ENCODE measurements at regions not wholly inside any gene's neighbourhood (a gene's known extent, or its start where the extent isn't known, plus 50 kb on each side); places are given as distances from the start of the nearest gene placed in this dataset.

GRCh38 chr15:47965297-47965696 lies 155.5 kb upstream of the SLC24A5 start:
- ATAC-seq (no peak), DNase-seq (no peak)
- H3K4me3 ChIP-seq: no peak overlapping the region
- no peaks in the 10 kb centered on the region for H3K36me3 ChIP-seq
- TF ChIP-seq CTCF (IDR thresholded peaks at IDR 0.05): no peak
- intact Hi-C loops (cut with DNase I): no loop called here
- no peak overlapping the region for H3K27ac ChIP-seq
- H3K27me3 ChIP-seq: no peaks in the 10 kb centered on the region
- no peaks in the 10 kb centered on the region for H3K4me1 ChIP-seq
- H3K9me3 ChIP-seq: no peaks in the 10 kb centered on the region

DNA sequence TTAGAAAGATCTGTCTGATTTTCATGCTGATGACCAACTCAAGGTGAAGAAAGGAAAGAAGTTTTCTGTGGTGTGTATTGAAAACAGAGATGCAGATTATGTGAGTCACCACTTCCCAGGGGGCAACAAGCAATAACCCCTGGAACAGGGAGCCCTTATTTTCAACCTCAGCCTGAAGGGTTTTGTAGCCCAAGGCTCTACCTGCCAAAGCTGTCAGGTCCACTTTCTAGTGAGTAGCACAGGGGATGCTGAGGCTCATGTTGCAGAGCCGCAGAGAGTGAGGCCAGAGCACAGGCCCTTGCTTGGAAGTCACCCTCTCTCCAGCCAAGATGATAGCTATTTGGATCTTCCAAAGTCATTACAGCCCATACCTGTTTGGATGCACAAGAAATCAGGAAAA lies 152.2 kb upstream of the SLC24A5 start:
- H3K4me1 ChIP-seq: no peaks in the 10 kb centered on the region
- H3K36me3 ChIP-seq: no peaks in the 10 kb centered on the region
- H3K27ac ChIP-seq: no peak overlapping the region
- no peak for TF ChIP-seq CTCF (IDR thresholded peaks at IDR 0.05)
- no peak for DNase-seq
- no peaks in the 10 kb centered on the region for H3K9me3 ChIP-seq
- intact Hi-C loops (cut with DNase I): no loop called here
- no peaks in the 10 kb centered on the region for H3K27me3 ChIP-seq
- ATAC-seq: no peak
- no peak overlapping the region for H3K4me3 ChIP-seq

- Histone ChIP-seq H3K4me1 (no peaks in the 10 kb centered on the region), H3K9me3 (no peaks in the 10 kb centered on the region), H3K27ac (no peak overlapping the region), H3K27me3 (no peaks in the 10 kb centered on the region), H3K4me3 (no peak overlapping the region), H3K36me3 (no peaks in the 10 kb centered on the region)
- DNase-seq: no peak
- ATAC-seq: no peak
- intact Hi-C loops (cut with DNase I): no loop called here
- no peak for TF ChIP-seq CTCF (IDR thresholded peaks at IDR 0.05)
These were observed 149.2 kb upstream of the SLC24A5 start for GRCh38 chr15:47971637-47972036.

- Histone ChIP-seq H3K27me3 (no peaks in the 10 kb centered on the region), H3K36me3 (no peaks in the 10 kb centered on the region), H3K4me3 (no peak overlapping the region), H3K27ac (no peak overlapping the region), H3K4me1 (no peaks in the 10 kb centered on the region), H3K9me3 (no peaks in the 10 kb centered on the region)
- DNase-seq (no peak), ATAC-seq (no peak)
- no peak for TF ChIP-seq CTCF (IDR thresholded peaks at IDR 0.05)
- intact Hi-C loops (cut with DNase I): no loop called here
These were observed 148.1 kb upstream of the SLC24A5 start for GRCh38 chr15:47972738-47973137.

DNA sequence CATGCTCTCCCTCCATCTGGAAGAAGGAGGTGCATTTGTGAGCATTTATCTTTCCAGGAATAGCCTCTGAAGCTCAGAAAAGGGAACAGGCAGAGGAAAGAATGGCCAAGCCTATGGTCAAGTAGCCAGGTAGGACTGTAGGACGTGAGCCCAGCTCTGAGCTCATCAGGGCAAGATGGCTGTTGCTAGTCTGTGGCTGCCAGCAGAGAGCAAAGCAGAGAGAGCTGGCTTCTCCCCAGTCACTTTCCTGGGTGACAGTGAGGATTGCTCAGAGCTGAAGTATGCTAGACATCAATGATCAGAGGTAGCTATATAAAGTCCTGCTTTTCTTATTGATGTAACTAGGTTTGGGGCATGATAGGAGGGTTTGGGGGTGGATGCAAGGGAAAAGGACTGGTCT lies 146.1 kb upstream of the SLC24A5 start:
- no peak for ATAC-seq
- no peak overlapping the region for H3K27ac ChIP-seq
- H3K36me3 ChIP-seq: no peaks in the 10 kb centered on the region
- intact Hi-C loops (cut with DNase I): no loop called here
- no peaks in the 10 kb centered on the region for H3K4me1 ChIP-seq
- H3K9me3 ChIP-seq: no peaks in the 10 kb centered on the region
- DNase-seq: no peak
- H3K27me3 ChIP-seq: no peaks in the 10 kb centered on the region
- no peak for TF ChIP-seq CTCF (IDR thresholded peaks at IDR 0.05)
- H3K4me3 ChIP-seq: no peak overlapping the region
